ENCODE measurements at regions not wholly inside any gene's neighbourhood (a gene's known extent, or its start where the extent isn't known, plus 50 kb on each side); places are given as distances from the start of the nearest gene placed in this dataset.

DNA sequence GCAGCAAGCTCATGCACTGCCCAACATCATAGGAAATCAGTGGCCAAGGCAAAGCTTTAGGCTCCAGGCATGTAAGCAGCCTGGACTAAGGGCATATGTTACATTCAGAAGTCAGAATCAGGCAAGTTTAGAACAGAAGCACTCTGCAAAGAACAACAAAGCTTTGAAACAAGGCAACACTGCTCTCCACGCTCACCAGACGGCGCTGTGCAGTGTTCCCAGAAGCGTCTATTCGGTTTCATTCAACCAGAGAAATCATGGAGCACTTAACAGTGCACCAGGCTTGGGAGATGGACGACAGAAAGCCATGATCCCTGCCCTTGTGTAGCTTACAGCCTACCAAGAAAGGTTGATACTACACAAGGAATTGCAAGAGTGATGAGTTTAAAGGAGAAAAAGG is 555.8 kb downstream of the BUD13 start:
- no peak overlapping the region for H3K4ac ChIP-seq (ENCODE audit: low read depth, low read length)
- no peak overlapping the region for H3K14ac ChIP-seq (ENCODE audit: low read length)
- no peak overlapping the region for H2BK120ac ChIP-seq (ENCODE audit: insufficient read depth, low read length, poor library complexity)
- H3K79me1 ChIP-seq (ENCODE audit: low read length) = no peaks in the 10 kb centered on the region
- no peak overlapping the region for H4K8ac ChIP-seq (ENCODE audit: low read depth, low read length)
- no peak overlapping the region for H3K4me3 ChIP-seq (ENCODE audit: low read depth, low read length)
- no peak overlapping the region for H2BK12ac ChIP-seq (ENCODE audit: low read length)
- H4K12ac ChIP-seq (ENCODE audit: low read depth, low read length) = no peak overlapping the region
- no peak overlapping the region for H4K91ac ChIP-seq (ENCODE audit: low read depth, low read length)
- H3K36me3 ChIP-seq (ENCODE audit: control insufficient read depth in 1 of 2, insufficient read depth in 2 of 2, low read length in 2 of 2) = no peaks in the 10 kb centered on the region
- peaks cover 6% of the 10 kb centered on the region for H3K9me3 ChIP-seq (ENCODE audit: insufficient read depth, low read depth, low read length)
- H3K18ac ChIP-seq (ENCODE audit: low read length) = no peak overlapping the region
- H2AK5ac ChIP-seq (ENCODE audit: low read length) = no peak overlapping the region
- no CpG with 5 or more reads among the region's 6 CpGs for WGBS (ENCODE audit: extremely low coverage, insufficient coverage, insufficient read length)
- no peak overlapping the region for H2AFZ ChIP-seq (ENCODE audit: insufficient read depth, low read length, poor library complexity)
- no peaks in the 10 kb centered on the region for H3K27me3 ChIP-seq (ENCODE audit: insufficient read depth, low read length)
- no peak overlapping the region for H2BK5ac ChIP-seq (ENCODE audit: low read depth, low read length, poor library complexity)
- H3K23ac ChIP-seq (ENCODE audit: low read length) = no peak overlapping the region
- peak; percentile 20 to 59 for DNase-seq
- no peak overlapping the region for H3K9ac ChIP-seq (ENCODE audit: low read length)
- no peaks in the 10 kb centered on the region for H3K79me2 ChIP-seq (ENCODE audit: control insufficient read depth, insufficient read depth, low read length, poor library complexity)
- no peak overlapping the region for H3K27ac ChIP-seq (ENCODE audit: low read depth, low read length)
- H3K4me2 ChIP-seq (ENCODE audit: low read length) = no peak overlapping the region
- no peaks in the 10 kb centered on the region for H3K4me1 ChIP-seq (ENCODE audit: control insufficient read depth in 1 of 2, insufficient read depth in 2 of 2, low read length in 2 of 2)

- Histone ChIP-seq H3K9me3 (ENCODE audit: insufficient read depth, low read depth, low read length) (peaks cover 6% of the 10 kb centered on the region), H4K12ac (ENCODE audit: low read depth, low read length) (no peak overlapping the region), H3K23ac (ENCODE audit: low read length) (no peak overlapping the region), H2AK5ac (ENCODE audit: low read length) (no peak overlapping the region), H3K79me2 (ENCODE audit: control insufficient read depth, insufficient read depth, low read length, poor library complexity) (no peaks in the 10 kb centered on the region), H3K14ac (ENCODE audit: low read length) (no peak overlapping the region), H4K8ac (ENCODE audit: low read depth, low read length) (no peak overlapping the region), H2BK5ac (ENCODE audit: low read depth, low read length, poor library complexity) (no peak overlapping the region), H2BK12ac (ENCODE audit: low read length) (no peak overlapping the region), H2AFZ (ENCODE audit: insufficient read depth, low read length, poor library complexity) (no peak overlapping the region), H3K4me2 (ENCODE audit: low read length) (no peak overlapping the region), H4K91ac (ENCODE audit: low read depth, low read length) (no peak overlapping the region), H3K18ac (ENCODE audit: low read length) (no peak overlapping the region), H3K4ac (ENCODE audit: low read depth, low read length) (no peak overlapping the region), H3K27ac (ENCODE audit: low read depth, low read length) (no peak overlapping the region), H3K27me3 (ENCODE audit: insufficient read depth, low read length) (no peaks in the 10 kb centered on the region), H2BK120ac (ENCODE audit: insufficient read depth, low read length, poor library complexity) (no peak overlapping the region), H3K79me1 (ENCODE audit: low read length) (no peaks in the 10 kb centered on the region), H3K9ac (ENCODE audit: low read length) (no peak overlapping the region), H3K4me1 (ENCODE audit: control insufficient read depth in 1 of 2, insufficient read depth in 2 of 2, low read length in 2 of 2) (no peaks in the 10 kb centered on the region), H3K36me3 (ENCODE audit: control insufficient read depth in 1 of 2, insufficient read depth in 2 of 2, low read length in 2 of 2) (no peaks in the 10 kb centered on the region), H3K4me3 (ENCODE audit: low read depth, low read length) (no peak overlapping the region)
- DNase-seq = no peak
- no CpG with 5 or more reads among the region's 4 CpGs for WGBS (ENCODE audit: extremely low coverage, insufficient coverage, insufficient read length)
Measured at GRCh38 chr11:116215471-116216113, 557.2 kb downstream of the BUD13 start.

DNA sequence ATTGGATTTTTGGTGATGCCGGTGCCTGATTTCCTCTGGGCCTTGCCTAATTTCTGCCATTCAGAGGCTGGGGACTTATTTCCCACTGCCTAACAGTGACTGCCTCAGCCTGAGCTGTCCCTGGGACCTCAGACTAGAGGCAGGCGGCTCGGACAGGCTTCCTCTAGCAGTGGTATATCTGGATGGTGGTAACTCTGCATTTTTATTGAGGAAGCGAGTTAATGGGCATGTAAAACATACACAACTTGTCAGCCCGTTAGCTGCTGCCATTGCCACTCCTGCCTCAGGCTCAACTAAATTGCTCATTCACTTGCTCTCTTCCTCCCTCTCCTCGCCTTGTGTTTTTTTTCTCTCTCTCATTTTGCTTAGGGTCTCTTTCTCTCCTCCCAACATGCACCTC is 561.6 kb downstream of the BUD13 start:
- Histone ChIP-seq H3K23ac (ENCODE audit: low read length) (no peak overlapping the region), H2AK5ac (ENCODE audit: low read length) (no peak overlapping the region), H3K79me2 (ENCODE audit: control insufficient read depth, insufficient read depth, low read length, poor library complexity) (no peaks in the 10 kb centered on the region), H2BK5ac (ENCODE audit: low read depth, low read length, poor library complexity) (no peak overlapping the region), H3K9ac (ENCODE audit: low read length) (no peak overlapping the region), H3K4me2 (ENCODE audit: low read length) (no peak overlapping the region), H3K79me1 (ENCODE audit: low read length) (no peaks in the 10 kb centered on the region), H4K8ac (ENCODE audit: low read depth, low read length) (no peak overlapping the region), H2AFZ (ENCODE audit: insufficient read depth, low read length, poor library complexity) (no peak overlapping the region), H4K91ac (ENCODE audit: low read depth, low read length) (no peak overlapping the region), H3K36me3 (ENCODE audit: control insufficient read depth in 1 of 2, insufficient read depth in 2 of 2, low read length in 2 of 2) (no peaks in the 10 kb centered on the region), H2BK12ac (ENCODE audit: low read length) (no peak overlapping the region), H3K27ac (ENCODE audit: low read depth, low read length) (no peak overlapping the region), H3K4ac (ENCODE audit: low read depth, low read length) (no peak overlapping the region), H3K18ac (ENCODE audit: low read length) (no peak overlapping the region), H3K14ac (ENCODE audit: low read length) (no peak overlapping the region), H4K12ac (ENCODE audit: low read depth, low read length) (no peak overlapping the region), H3K9me3 (ENCODE audit: insufficient read depth, low read depth, low read length) (peaks cover 5% of the 10 kb centered on the region), H3K27me3 (ENCODE audit: insufficient read depth, low read length) (no peaks in the 10 kb centered on the region), H3K4me1 (ENCODE audit: control insufficient read depth in 1 of 2, insufficient read depth in 2 of 2, low read length in 2 of 2) (no peaks in the 10 kb centered on the region), H3K4me3 (ENCODE audit: low read depth, low read length) (no peak overlapping the region), H2BK120ac (ENCODE audit: insufficient read depth, low read length, poor library complexity) (no peak overlapping the region)
- no peak for DNase-seq
- no CpG with 5 or more reads among the region's 6 CpGs for WGBS (ENCODE audit: extremely low coverage, insufficient coverage, insufficient read length)

- H3K79me1 ChIP-seq (ENCODE audit: low read length) = no peaks in the 10 kb centered on the region
- no peaks in the 10 kb centered on the region for H3K79me2 ChIP-seq (ENCODE audit: control insufficient read depth, insufficient read depth, low read length, poor library complexity)
- H2AFZ ChIP-seq (ENCODE audit: insufficient read depth, low read length, poor library complexity) = no peak overlapping the region
- H3K9ac ChIP-seq (ENCODE audit: low read length) = no peak overlapping the region
- no peak overlapping the region for H2AK5ac ChIP-seq (ENCODE audit: low read length)
- peaks cover 5% of the 10 kb centered on the region for H3K9me3 ChIP-seq (ENCODE audit: insufficient read depth, low read depth, low read length)
- H3K4me3 ChIP-seq (ENCODE audit: low read depth, low read length) = no peak overlapping the region
- H3K27ac ChIP-seq (ENCODE audit: low read depth, low read length) = no peak overlapping the region
- no peak overlapping the region for H3K23ac ChIP-seq (ENCODE audit: low read length)
- no peak overlapping the region for H4K91ac ChIP-seq (ENCODE audit: low read depth, low read length)
- H2BK5ac ChIP-seq (ENCODE audit: low read depth, low read length, poor library complexity) = no peak overlapping the region
- no peak overlapping the region for H3K4ac ChIP-seq (ENCODE audit: low read depth, low read length)
- no peaks in the 10 kb centered on the region for H3K36me3 ChIP-seq (ENCODE audit: control insufficient read depth in 1 of 2, insufficient read depth in 2 of 2, low read length in 2 of 2)
- H3K18ac ChIP-seq (ENCODE audit: low read length) = no peak overlapping the region
- DNase-seq = no peak
- no peaks in the 10 kb centered on the region for H3K4me1 ChIP-seq (ENCODE audit: control insufficient read depth in 1 of 2, insufficient read depth in 2 of 2, low read length in 2 of 2)
- H3K27me3 ChIP-seq (ENCODE audit: insufficient read depth, low read length) = no peaks in the 10 kb centered on the region
- no peak overlapping the region for H4K8ac ChIP-seq (ENCODE audit: low read depth, low read length)
- no peak overlapping the region for H3K4me2 ChIP-seq (ENCODE audit: low read length)
- H3K14ac ChIP-seq (ENCODE audit: low read length) = no peak overlapping the region
- H2BK120ac ChIP-seq (ENCODE audit: insufficient read depth, low read length, poor library complexity) = no peak overlapping the region
- WGBS (ENCODE audit: extremely low coverage, insufficient coverage, insufficient read length) = no CpG with 5 or more reads among the region's 6 CpGs
- H2BK12ac ChIP-seq (ENCODE audit: low read length) = no peak overlapping the region
- no peak overlapping the region for H4K12ac ChIP-seq (ENCODE audit: low read depth, low read length)
Measured at GRCh38 chr11:116210663-116211062, 562.1 kb downstream of the BUD13 start.

Measured in trophoblast cell (in vitro differentiated cells and primary cell).